Kidney (tissue), 13 donors: ENCODE measurements at regions not wholly inside any gene's neighbourhood (a gene's known extent, or its start where the extent isn't known, plus 50 kb on each side); places are given as distances from the start of the nearest gene placed in this dataset.

Experiments used
- DNase-seq, 5 donors: peaks; one replicate each; pipeline ENCODE4 v3.0.0-alpha.2; 2013 to 2020
- FAIRE-seq: peaks from 2 replicates; lab custom pipeline; 2012; peaks lifted over from hg19 to GRCh38; lab: Jason Lieb, UNC
- H3K27ac ChIP-seq, 2 donors: one replicate each; pipeline ENCODE4 v1.7.0; 2013; ENCODE audit warnings: low read depth in 2 of 2, low read length in 2 of 2, inconsistent platforms in 1 of 2
- H3K27me3 ChIP-seq: one replicate; pipeline ENCODE4 v1.7.1; 2013; ENCODE audit warnings: low read length, inconsistent platforms; ENCODE audit not compliant: control insufficient read depth, insufficient read depth
- H3K36me3 ChIP-seq, 3 donors: one replicate each; pipeline versions ENCODE4 v1.7.0 to v1.7.1; 2013; ENCODE audit warnings: low read length in 3 of 3, control low read depth in 1 of 3, inconsistent platforms in 1 of 3; ENCODE audit not compliant: insufficient read depth in 3 of 3, control insufficient read depth in 2 of 3
- H3K4me1 ChIP-seq, 3 donors: one replicate each; pipeline versions ENCODE4 v1.7.0 to v1.7.1; 2013; ENCODE audit warnings: low read length in 3 of 3, inconsistent platforms in 1 of 3, low read depth in 1 of 3; ENCODE audit not compliant: control insufficient read depth in 2 of 3, insufficient read depth in 2 of 3
- H3K4me3 ChIP-seq, 3 donors: one replicate each; pipeline versions ENCODE4 v1.7.0 to v1.8.1; 2013; ENCODE audit warnings: low read length in 3 of 3, control low read depth in 1 of 3, inconsistent platforms in 1 of 3
- H3K9ac ChIP-seq, 3 donors: one replicate each; pipeline versions ENCODE4 v1.7.0 to v1.7.1; 2013; ENCODE audit warnings: low read length in 3 of 3, control low read depth in 1 of 3, inconsistent platforms in 1 of 3
- H3K9me3 ChIP-seq, 3 donors: one replicate each; pipeline versions ENCODE4 v1.7.0 to v1.7.1; 2013; ENCODE audit warnings: low read length in 3 of 3, control low read depth in 1 of 3, inconsistent platforms in 1 of 3; ENCODE audit not compliant: control insufficient read depth in 2 of 3, insufficient read depth in 1 of 3
- intact Hi-C: fragments of 100-400 bp; cut with DNase I; formaldehyde crosslinking; loops from one replicate; pipeline ENCODE4 v1.11.1; 2022
- TF ChIP-seq, protein P1 (sequence below): IDR thresholded peaks from 3 replicates; pipeline ENCODE4 v1.5.1; 2012; ENCODE audit warnings: mild to moderate bottlenecking, moderate library complexity, borderline replicate concordance; ENCODE audit not compliant: insufficient read depth; ENCODE audit errors: extremely low read depth
- donor health status: control.
- donor health status: control.
- donor health status: control.
- donor health status: control.
- donor health status: control.
- donor health status: DM: yes; HTN: yes; CAD: no.
- donor health status: Normal renal cell carcinoma (clear cell type).

- no peaks in the 10 kb centered on the region for H3K27me3 ChIP-seq
- intact Hi-C loops = no loop called here
- H3K27ac ChIP-seq = no peak overlapping the region
- H3K9ac ChIP-seq = no peak overlapping the region
- FAIRE-seq (no peak), DNase-seq (no peak)
- H3K4me1 ChIP-seq = no peaks in the 10 kb centered on the region
- TF ChIP-seq, protein P1, sequence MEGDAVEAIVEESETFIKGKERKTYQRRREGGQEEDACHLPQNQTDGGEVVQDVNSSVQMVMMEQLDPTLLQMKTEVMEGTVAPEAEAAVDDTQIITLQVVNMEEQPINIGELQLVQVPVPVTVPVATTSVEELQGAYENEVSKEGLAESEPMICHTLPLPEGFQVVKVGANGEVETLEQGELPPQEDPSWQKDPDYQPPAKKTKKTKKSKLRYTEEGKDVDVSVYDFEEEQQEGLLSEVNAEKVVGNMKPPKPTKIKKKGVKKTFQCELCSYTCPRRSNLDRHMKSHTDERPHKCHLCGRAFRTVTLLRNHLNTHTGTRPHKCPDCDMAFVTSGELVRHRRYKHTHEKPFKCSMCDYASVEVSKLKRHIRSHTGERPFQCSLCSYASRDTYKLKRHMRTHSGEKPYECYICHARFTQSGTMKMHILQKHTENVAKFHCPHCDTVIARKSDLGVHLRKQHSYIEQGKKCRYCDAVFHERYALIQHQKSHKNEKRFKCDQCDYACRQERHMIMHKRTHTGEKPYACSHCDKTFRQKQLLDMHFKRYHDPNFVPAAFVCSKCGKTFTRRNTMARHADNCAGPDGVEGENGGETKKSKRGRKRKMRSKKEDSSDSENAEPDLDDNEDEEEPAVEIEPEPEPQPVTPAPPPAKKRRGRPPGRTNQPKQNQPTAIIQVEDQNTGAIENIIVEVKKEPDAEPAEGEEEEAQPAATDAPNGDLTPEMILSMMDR = no peak
- H3K9me3 ChIP-seq = no peaks in the 10 kb centered on the region
- no peaks in the 10 kb centered on the region for H3K36me3 ChIP-seq
- no peak overlapping the region for H3K4me3 ChIP-seq
Observed at GRCh38 chrX:88437563-88437962, 309.5 kb upstream of the CPXCR1 start.

GRCh38 chrX:88438209-88438608, 308.8 kb upstream of the CPXCR1 start:
- no peaks in the 10 kb centered on the region for H3K27me3 ChIP-seq

DNA sequence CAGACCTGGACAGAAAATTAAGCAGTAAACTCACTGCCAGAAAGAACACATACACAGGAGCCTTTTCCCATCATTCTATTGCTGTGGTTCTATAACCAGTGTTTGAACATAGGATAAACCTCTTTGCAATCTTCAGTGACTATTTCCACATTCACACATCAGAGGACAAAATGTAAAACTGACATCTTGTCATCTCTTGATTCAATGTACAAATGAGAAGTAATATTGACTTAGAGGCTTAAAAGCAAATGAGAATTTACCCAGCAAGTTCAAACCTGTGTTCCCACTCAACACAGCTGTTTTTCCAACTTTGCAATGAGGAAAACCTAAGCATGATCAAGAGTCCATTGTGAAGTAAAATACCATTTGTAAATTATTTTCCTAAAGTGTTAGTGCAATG, 307.1 kb upstream of the CPXCR1 start:
- intact Hi-C loops = no loop called here

More at GRCh38 chrX:88438209-88438608, 308.8 kb upstream of the CPXCR1 start:
- no peak for FAIRE-seq
- Histone ChIP-seq H3K27ac (no peak overlapping the region), H3K9me3 (no peaks in the 10 kb centered on the region), H3K36me3 (no peaks in the 10 kb centered on the region), H3K4me3 (no peak overlapping the region), H3K9ac (no peak overlapping the region), H3K4me1 (no peaks in the 10 kb centered on the region)
- intact Hi-C loops = no loop called here
- TF ChIP-seq, protein P1 = no peak
- DNase-seq = no peak

More for the DNA sequence above, 307.1 kb upstream of the CPXCR1 start:
- TF ChIP-seq, protein P1 = no peak
- no peaks in the 10 kb centered on the region for H3K36me3 ChIP-seq
- H3K4me3 ChIP-seq = no peak overlapping the region
- H3K27ac ChIP-seq = no peak overlapping the region
- FAIRE-seq (peak; percentile 3), DNase-seq (no peak)
- no peaks in the 10 kb centered on the region for H3K9me3 ChIP-seq
- H3K4me1 ChIP-seq = no peaks in the 10 kb centered on the region
- no peaks in the 10 kb centered on the region for H3K27me3 ChIP-seq
- H3K9ac ChIP-seq = no peak overlapping the region
